ENCODE measurements at regions not wholly inside any gene's neighbourhood (a gene's known extent, or its start where the extent isn't known, plus 50 kb on each side); places are given as distances from the start of the nearest gene placed in this dataset.

DNA sequence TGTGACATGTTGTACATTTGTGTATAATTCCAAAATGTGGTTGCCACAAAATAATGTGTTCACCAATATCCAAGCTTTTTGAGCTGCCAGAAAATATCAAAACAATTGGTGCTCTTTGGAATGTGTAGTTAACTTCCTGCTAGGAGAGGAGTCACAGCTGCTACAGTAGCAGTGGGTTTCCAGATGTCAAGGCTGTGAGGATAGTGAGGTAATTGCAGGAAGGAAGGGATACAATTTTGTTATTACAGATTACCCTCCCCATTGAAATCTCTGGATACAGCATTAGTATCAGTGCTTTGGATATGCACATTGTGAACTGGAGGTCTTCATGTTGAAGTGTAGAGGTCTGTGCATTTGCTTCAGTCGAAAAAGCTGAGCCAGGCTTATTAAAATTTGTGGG lies 253.2 kb downstream of the PTPRC start:
- TF ChIP-seq, protein P1, sequence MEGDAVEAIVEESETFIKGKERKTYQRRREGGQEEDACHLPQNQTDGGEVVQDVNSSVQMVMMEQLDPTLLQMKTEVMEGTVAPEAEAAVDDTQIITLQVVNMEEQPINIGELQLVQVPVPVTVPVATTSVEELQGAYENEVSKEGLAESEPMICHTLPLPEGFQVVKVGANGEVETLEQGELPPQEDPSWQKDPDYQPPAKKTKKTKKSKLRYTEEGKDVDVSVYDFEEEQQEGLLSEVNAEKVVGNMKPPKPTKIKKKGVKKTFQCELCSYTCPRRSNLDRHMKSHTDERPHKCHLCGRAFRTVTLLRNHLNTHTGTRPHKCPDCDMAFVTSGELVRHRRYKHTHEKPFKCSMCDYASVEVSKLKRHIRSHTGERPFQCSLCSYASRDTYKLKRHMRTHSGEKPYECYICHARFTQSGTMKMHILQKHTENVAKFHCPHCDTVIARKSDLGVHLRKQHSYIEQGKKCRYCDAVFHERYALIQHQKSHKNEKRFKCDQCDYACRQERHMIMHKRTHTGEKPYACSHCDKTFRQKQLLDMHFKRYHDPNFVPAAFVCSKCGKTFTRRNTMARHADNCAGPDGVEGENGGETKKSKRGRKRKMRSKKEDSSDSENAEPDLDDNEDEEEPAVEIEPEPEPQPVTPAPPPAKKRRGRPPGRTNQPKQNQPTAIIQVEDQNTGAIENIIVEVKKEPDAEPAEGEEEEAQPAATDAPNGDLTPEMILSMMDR (IDR thresholded peaks at IDR 0.05), result no peak
- no peak for TF ChIP-seq POLR2A (IDR thresholded peaks at IDR 0.05)
- H3K36me3 ChIP-seq, result no peaks in the 10 kb centered on the region
- no peak for DNase-seq
- no peaks in the 10 kb centered on the region for H3K9me3 ChIP-seq
- H3K4me3 ChIP-seq, result no peak overlapping the region
- H3K27me3 ChIP-seq, result no peaks in the 10 kb centered on the region
- H3K27ac ChIP-seq, result no peak overlapping the region
- H3K4me1 ChIP-seq, result no peaks in the 10 kb centered on the region

DNA sequence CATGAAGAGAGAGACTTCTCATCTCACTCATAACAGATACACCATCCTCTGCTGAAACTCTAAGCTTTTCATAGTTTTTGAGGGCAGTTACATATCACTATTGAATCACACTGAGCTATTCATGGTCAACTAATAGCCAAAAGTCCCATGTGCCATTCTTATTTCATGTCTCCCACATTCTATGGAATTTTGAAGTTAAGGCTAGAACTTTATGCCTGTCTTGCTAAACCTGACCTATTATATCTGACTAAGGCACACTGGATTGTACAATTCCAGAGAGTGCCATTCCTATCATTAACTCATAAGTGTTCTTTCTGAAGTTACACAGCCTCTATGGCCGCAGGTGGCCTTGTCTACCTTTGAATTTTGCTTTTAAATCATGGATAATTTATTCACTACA lies 254.3 kb downstream of the PTPRC start:
- no peak overlapping the region for H3K4me3 ChIP-seq
- TF ChIP-seq POLR2A (IDR thresholded peaks at IDR 0.05), result no peak
- TF ChIP-seq, protein P1 (IDR thresholded peaks at IDR 0.05), result no peak
- no peaks in the 10 kb centered on the region for H3K36me3 ChIP-seq
- H3K27me3 ChIP-seq, result no peaks in the 10 kb centered on the region
- no peaks in the 10 kb centered on the region for H3K9me3 ChIP-seq
- no peak overlapping the region for H3K27ac ChIP-seq
- no peaks in the 10 kb centered on the region for H3K4me1 ChIP-seq
- DNase-seq, result no peak

DNA sequence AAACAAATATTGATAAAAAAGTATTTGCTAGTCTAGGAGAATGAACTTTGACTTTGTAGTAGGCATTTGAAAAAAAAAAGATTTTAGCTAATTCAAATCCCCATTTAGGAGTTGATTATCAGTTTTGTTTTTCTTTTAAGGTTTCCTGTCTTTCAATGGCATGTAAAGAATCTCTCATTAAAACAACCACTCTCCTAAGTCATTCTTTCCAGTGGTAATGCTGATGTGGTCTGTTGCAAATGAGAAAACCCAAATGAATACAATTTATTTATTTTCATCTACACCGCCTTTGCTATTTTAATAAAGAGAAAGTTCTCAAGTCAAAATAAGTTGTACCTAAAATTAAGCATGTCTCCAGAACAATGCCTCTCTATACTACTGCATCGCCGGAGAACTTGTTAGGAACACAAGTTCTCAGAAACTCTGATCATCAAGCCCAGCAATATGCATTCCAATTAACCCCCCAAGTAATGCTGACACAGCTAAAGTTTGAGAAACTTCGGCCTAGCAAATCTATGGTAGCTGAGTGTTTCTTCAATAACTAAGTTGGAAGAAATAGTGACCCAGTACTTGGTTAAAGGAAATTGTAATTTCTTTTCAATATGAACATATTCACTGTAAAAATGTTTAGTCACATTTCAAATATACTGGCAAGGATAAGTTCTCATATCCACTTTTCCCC lies 255.1 kb downstream of the PTPRC start:
- Histone ChIP-seq H3K9me3 (no peaks in the 10 kb centered on the region), H3K4me1 (no peaks in the 10 kb centered on the region), H3K4me3 (no peak overlapping the region), H3K27ac (no peak overlapping the region), H3K27me3 (no peaks in the 10 kb centered on the region), H3K36me3 (no peaks in the 10 kb centered on the region)
- no peak for TF ChIP-seq POLR2A (IDR thresholded peaks at IDR 0.05)
- TF ChIP-seq, protein P1 (IDR thresholded peaks at IDR 0.05), result no peak
- no peak for DNase-seq

DNA sequence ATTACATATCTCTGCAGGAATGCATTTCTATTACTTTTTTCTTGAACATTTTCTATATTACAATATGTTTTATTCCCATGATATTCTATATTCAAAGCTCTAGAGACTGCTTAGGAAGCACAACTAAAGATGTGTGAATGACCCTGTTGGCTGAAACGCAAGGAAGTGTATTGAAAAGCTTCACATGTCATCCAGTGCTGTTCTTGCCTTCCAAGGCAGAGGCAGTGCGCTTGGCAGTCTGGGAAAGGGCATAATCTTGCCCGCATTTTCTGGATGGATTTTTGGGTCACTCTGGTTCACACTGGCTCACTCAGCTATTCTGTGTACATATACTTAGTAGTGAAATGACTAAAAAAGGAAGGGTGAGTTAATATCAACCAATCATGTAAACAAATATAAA lies 262.4 kb downstream of the PTPRC start:
- Histone ChIP-seq H3K4me1 (no peaks in the 10 kb centered on the region), H3K9me3 (no peaks in the 10 kb centered on the region), H3K27me3 (no peaks in the 10 kb centered on the region), H3K36me3 (no peaks in the 10 kb centered on the region), H3K27ac (no peak overlapping the region), H3K4me3 (no peak overlapping the region)
- DNase-seq, result no peak
- TF ChIP-seq, protein P1 (IDR thresholded peaks at IDR 0.05), result no peak
- TF ChIP-seq POLR2A (IDR thresholded peaks at IDR 0.05), result no peak

DNA sequence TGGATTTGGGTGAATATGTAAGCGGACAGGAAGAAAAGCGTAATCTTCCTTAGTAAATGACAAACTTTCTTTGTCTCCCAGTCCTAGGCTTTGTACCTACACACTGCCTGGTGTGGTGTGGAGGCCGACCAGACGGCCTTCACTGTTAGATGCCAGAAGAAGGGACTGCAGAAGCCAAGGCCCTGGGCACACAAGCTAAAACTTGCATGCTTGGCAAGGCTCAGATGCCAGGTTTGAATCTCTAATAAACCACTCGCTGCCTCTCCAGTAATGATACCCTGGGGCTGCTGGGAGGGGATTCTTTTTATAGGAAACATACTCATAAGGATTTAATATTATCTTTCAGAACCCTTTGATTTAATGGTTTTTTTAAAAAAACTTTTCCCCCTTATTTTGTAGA lies 263.8 kb downstream of the PTPRC start:
- no peak overlapping the region for H3K27ac ChIP-seq
- no peak for TF ChIP-seq POLR2A (IDR thresholded peaks at IDR 0.05)
- TF ChIP-seq, protein P1 (IDR thresholded peaks at IDR 0.05), result no peak
- H3K4me3 ChIP-seq, result no peak overlapping the region
- no peak for DNase-seq
- no peaks in the 10 kb centered on the region for H3K4me1 ChIP-seq
- H3K27me3 ChIP-seq, result no peaks in the 10 kb centered on the region
- no peaks in the 10 kb centered on the region for H3K36me3 ChIP-seq
- no peaks in the 10 kb centered on the region for H3K9me3 ChIP-seq

DNA sequence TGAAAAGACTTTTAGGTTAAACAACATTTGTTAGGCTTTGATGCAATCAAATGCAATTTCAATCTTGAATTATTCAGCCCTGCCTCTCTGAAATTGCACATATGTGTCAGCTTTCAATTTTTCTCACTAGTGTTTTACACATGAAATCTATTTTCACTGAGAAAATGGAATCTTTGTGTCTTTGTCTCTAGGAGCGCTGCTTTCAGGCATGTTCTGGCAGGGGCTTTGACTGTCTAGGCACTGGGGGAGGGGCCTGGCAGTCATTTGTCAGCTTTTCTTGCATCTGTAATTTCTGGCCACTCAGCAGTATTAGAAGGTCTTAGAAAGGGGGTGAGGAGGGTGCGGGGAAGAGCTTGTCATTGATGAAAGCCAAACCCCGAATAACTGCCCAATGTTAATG lies 264.4 kb downstream of the PTPRC start:
- Histone ChIP-seq H3K27ac (no peak overlapping the region), H3K9me3 (no peaks in the 10 kb centered on the region), H3K36me3 (no peaks in the 10 kb centered on the region), H3K4me1 (no peaks in the 10 kb centered on the region), H3K27me3 (no peaks in the 10 kb centered on the region), H3K4me3 (no peak overlapping the region)
- DNase-seq, result no peak
- no peak for TF ChIP-seq POLR2A (IDR thresholded peaks at IDR 0.05)
- TF ChIP-seq, protein P1 (IDR thresholded peaks at IDR 0.05), result no peak

Measured in Peyer's patch (tissue), 4 donors.